Fibroblast of pulmonary artery (primary cell): ENCODE measurements at regions not wholly inside any gene's neighbourhood (a gene's known extent, or its start where the extent isn't known, plus 50 kb on each side); places are given as distances from the start of the nearest gene placed in this dataset.
A peak's percentile ranks its signal among the peaks of the same experiment; 100 is the strongest.

Source experiments
- DNase-seq: peaks from one replicate; pipeline ENCODE4 v3.0.0-alpha.2; 2010; ENCODE audit warnings: low read depth
- H3K4me3 ChIP-seq: replicated peaks from 2 replicates; pipeline ENCODE4 v1.5.1; 2011; ENCODE audit warnings: low read depth, mild to moderate bottlenecking, control low read depth, low read length, moderate library complexity
- TF ChIP-seq, protein P1 (sequence below): IDR thresholded peaks from 2 replicates; pipeline ENCODE4 v1.5.1; 2011; ENCODE audit warnings: mild to moderate bottlenecking, control low read depth, low read length, inconsistent platforms; ENCODE audit errors: missing control alignments

GRCh38 chrX:140071037-140071436 lies 105.7 kb upstream of the CXorf66 start:
- DNase-seq: no peak
- no peak overlapping the region for H3K4me3 ChIP-seq
- TF ChIP-seq, protein P1, sequence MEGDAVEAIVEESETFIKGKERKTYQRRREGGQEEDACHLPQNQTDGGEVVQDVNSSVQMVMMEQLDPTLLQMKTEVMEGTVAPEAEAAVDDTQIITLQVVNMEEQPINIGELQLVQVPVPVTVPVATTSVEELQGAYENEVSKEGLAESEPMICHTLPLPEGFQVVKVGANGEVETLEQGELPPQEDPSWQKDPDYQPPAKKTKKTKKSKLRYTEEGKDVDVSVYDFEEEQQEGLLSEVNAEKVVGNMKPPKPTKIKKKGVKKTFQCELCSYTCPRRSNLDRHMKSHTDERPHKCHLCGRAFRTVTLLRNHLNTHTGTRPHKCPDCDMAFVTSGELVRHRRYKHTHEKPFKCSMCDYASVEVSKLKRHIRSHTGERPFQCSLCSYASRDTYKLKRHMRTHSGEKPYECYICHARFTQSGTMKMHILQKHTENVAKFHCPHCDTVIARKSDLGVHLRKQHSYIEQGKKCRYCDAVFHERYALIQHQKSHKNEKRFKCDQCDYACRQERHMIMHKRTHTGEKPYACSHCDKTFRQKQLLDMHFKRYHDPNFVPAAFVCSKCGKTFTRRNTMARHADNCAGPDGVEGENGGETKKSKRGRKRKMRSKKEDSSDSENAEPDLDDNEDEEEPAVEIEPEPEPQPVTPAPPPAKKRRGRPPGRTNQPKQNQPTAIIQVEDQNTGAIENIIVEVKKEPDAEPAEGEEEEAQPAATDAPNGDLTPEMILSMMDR: no peak

DNA sequence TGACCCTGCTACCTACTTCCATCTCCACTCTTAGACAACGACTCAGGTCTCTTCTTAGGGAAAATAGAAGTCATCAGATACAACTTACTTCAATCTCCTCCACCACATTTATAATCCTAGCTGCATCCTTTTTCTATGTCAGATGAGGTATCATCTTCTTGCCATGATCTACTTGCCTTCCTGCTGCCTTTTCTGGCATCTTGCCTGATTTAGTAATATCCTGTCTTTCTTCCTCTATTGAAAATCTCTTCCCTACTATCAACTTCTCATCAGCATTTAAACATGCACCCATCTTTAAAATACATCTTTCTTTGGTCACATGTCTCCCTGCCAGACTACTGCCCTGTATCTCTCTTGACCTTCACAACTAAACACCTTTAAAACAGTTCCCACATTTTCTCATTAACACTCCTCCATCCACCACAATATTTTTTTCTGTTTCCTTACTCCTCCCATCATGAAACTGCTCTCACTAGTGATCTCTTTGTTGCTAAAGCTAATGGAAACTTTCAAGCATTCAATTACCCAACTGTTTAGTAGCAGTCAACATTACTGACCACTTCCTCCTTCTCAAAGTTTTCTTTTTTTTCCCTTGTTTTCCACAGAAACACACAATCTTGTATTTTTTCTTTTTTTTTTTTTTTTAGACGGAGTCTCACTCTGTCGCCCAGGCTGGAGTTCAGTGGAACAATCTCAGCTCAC lies 100.8 kb upstream of the CXorf66 start:
- TF ChIP-seq, protein P1: no peak
- DNase-seq: no peak
- no peak overlapping the region for H3K4me3 ChIP-seq

GRCh38 chrX:140064993-140065392 lies 99.7 kb upstream of the CXorf66 start:
- TF ChIP-seq, protein P1: no peak
- DNase-seq: no peak
- H3K4me3 ChIP-seq: no peak overlapping the region

- DNase-seq: peak; percentile 74
- H3K4me3 ChIP-seq: no peak overlapping the region
- TF ChIP-seq, protein P1: peak; percentile 81
These were observed 91.7 kb upstream of the CXorf66 start for GRCh38 chrX:140057001-140057411.

DNA sequence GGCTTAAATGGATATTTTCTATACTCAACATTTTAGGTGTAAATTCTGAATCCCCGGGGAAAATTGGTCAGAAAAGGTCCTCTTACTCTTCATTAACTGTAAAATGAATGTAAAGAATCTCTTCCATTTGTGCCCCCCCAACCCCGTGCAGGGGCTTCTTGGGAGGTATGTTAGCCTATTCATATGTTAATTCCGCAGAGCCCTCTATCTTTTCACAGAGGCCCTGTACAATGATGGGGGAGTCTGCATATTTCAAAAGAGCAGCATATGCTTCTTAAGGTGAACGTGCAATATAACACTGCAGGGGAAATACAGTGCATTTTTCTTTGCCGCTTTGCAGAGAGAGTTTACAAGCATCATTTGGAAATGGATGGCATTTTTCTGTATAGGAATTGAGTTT lies 88.5 kb upstream of the CXorf66 start:
- TF ChIP-seq, protein P1: no peak
- no peak overlapping the region for H3K4me3 ChIP-seq

DNA sequence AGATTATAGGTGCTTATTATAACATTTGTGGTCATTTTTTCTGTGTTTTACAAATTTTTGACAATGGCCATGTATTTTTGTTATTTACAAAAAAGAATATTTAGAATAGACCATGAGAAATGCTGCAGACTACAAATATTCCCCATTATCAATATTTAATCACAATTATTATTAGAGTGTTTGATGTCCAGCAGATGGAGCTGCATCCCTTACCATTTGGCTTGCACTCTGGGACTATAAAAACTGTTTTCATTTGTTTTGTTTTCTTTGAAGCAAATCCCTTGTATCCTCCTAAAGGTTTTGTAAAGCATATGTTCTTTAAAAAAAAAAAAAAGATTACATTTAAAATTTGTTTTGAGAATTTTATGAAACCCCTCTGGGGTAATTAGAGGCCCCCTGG lies 85.6 kb upstream of the CXorf66 start:
- DNase-seq: peak; percentile 10
- TF ChIP-seq, protein P1: peak; percentile 29
- no peak overlapping the region for H3K4me3 ChIP-seq

More for the DNA sequence above, 88.5 kb upstream of the CXorf66 start:
- DNase-seq: no peak

DNA sequence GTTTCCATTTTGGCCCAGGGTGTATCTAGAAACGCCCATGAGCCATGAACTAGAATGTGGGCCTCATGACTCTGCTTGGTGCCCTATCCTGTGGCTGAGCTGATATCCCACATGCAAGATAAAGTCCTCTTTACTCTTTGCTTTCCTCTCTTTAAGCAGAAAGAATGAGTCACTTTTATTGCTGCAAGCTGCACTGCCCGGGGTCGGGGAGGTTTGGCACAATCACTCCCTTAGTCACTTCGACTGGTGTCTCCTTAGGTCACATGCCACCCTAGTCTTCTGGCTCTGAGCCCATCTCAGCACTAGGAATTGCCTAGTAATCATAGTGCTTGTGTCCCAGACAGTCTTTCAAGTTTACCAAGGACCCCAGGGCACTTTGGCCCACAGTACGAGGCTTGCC lies 75.1 kb upstream of the CXorf66 start:
- no peak overlapping the region for H3K4me3 ChIP-seq
- TF ChIP-seq, protein P1: no peak
- no peak for DNase-seq
